GM23338 (cell line): ENCODE measurements at regions not wholly inside any gene's neighbourhood (a gene's known extent, or its start where the extent isn't known, plus 50 kb on each side); places are given as distances from the start of the nearest gene placed in this dataset.

Experiments
- ATAC-seq: fragments of 200-7000 bp; cut with Tn5 transposase; 3 replicates; pipeline ENCODE4 v1.9.1; 2020
- DNase-seq: peaks from one replicate; pipeline ENCODE4 v3.0.0-alpha.2; 2015; ENCODE audit warnings: low spot score
- H2AFZ ChIP-seq: fragments of 200-600 bp; sonication (generic); 2 replicates; pipeline ENCODE4 v1.8.0; 2016; ENCODE audit warnings: antibody characterized with exemption, mild to moderate bottlenecking, moderate library complexity
- H3F3A ChIP-seq: fragments of 200-600 bp; sonication (generic); replicated peaks from 2 replicates; pipeline ENCODE4 v1.8.0; 2017; ENCODE audit warnings: antibody characterized with exemption, mixed run types, low read depth
- H3K27ac ChIP-seq: fragments of 200-600 bp; sonication (generic); 2 replicates; pipeline ENCODE4 v1.6.1; 2016; ENCODE audit warnings: low read depth
- H3K27me3 ChIP-seq: fragments of 200-600 bp; sonication (generic); 2 replicates; pipeline ENCODE4 v1.8.0; 2016; ENCODE audit warnings: mild to moderate bottlenecking, mixed run types, moderate library complexity; ENCODE audit not compliant: insufficient read depth
- H3K36me3 ChIP-seq: fragments of 200-600 bp; sonication (generic); 2 replicates; pipeline ENCODE4 v1.8.0; 2016; ENCODE audit warnings: mild to moderate bottlenecking; ENCODE audit not compliant: insufficient read depth
- H3K4me1 ChIP-seq: fragments of 200-600 bp; sonication (generic); 2 replicates; pipeline ENCODE4 v1.8.0; 2016; ENCODE audit warnings: mild to moderate bottlenecking, moderate library complexity; ENCODE audit not compliant: insufficient read depth
- H3K4me2 ChIP-seq: fragments of 200-600 bp; sonication (generic); 2 replicates; pipeline ENCODE4 v1.7.1; 2017; ENCODE audit warnings: mixed run types
- H3K4me3 ChIP-seq: fragments of 200-600 bp; sonication (generic); 2 replicates; pipeline ENCODE4 v1.6.1; 2016; ENCODE audit warnings: mixed run types
- H3K79me2 ChIP-seq: fragments of 200-600 bp; sonication (generic); replicated peaks from 2 replicates; pipeline ENCODE4 v1.8.0; 2017; ENCODE audit warnings: mild to moderate bottlenecking; ENCODE audit not compliant: insufficient read depth
- H3K9me2 ChIP-seq: fragments of 200-600 bp; sonication (generic); 2 replicates; pipeline ENCODE4 v1.8.0; 2017; ENCODE audit not compliant: insufficient read depth
- H4K20me1 ChIP-seq: fragments of 200-600 bp; sonication (generic); replicated peaks from 2 replicates; pipeline ENCODE4 v1.8.0; 2017; ENCODE audit warnings: mild to moderate bottlenecking; ENCODE audit not compliant: insufficient read depth
- H3K27ac Mint-ChIP-seq: 2 replicates; pipeline ENCODE4 v1.8.0; 2020; ENCODE audit warnings: inconsistent platforms, mild to moderate bottlenecking, moderate library complexity, mixed read lengths
- H3K27me3 Mint-ChIP-seq: 3 replicates; pipeline ENCODE4 v1.8.0; 2022; ENCODE audit warnings: low read depth, mild to moderate bottlenecking, moderate library complexity, mixed read lengths, inconsistent platforms; ENCODE audit not compliant: insufficient read depth, poor library complexity
- H3K36me3 Mint-ChIP-seq: 3 replicates; pipeline ENCODE4 v1.8.0; 2021; ENCODE audit warnings: low read depth, mild to moderate bottlenecking, inconsistent platforms, moderate library complexity, mixed read lengths
- H3K4me1 Mint-ChIP-seq: 3 replicates; pipeline ENCODE4 v1.8.0; 2020; ENCODE audit warnings: mild to moderate bottlenecking, inconsistent platforms, mixed read lengths
- H3K4me3 Mint-ChIP-seq: 3 replicates; pipeline ENCODE4 v1.8.0; 2021; ENCODE audit warnings: moderate library complexity, mild to moderate bottlenecking, inconsistent platforms, mixed read lengths
- H3K9me3 Mint-ChIP-seq: 3 replicates; pipeline ENCODE4 v1.8.0; 2020; ENCODE audit warnings: moderate library complexity, mild to moderate bottlenecking, inconsistent platforms, mixed read lengths
- CREB1 ChIP-seq: fragments of 250-450 bp; sonication (Bioruptor Pico); IDR thresholded peaks from 2 replicates; pipeline ENCODE4 v1.5.0; 2020; ENCODE audit warnings: low read depth, mild to moderate bottlenecking, moderate library complexity
- ETS1 ChIP-seq: IDR thresholded peaks from 2 replicates; pipeline ENCODE4 v1.6.1; 2016; ENCODE audit warnings: antibody characterized with exemption
- EZH2 ChIP-seq: fragments of 200-600 bp; sonication (generic); IDR thresholded peaks from one replicate; pipeline ENCODE4 v1.8.0; 2017; ENCODE audit warnings: antibody characterized with exemption, mild to moderate bottlenecking, low read depth; ENCODE audit not compliant: unreplicated experiment
- EZH2phosphoT487 ChIP-seq: fragments of 200-600 bp; sonication (generic); IDR thresholded peaks from one replicate; pipeline ENCODE4 v1.8.1; 2018; ENCODE audit warnings: antibody characterized with exemption; ENCODE audit not compliant: unreplicated experiment
- JUNB ChIP-seq: IDR thresholded peaks from one replicate; pipeline ENCODE4 v1.6.1; 2016; ENCODE audit warnings: antibody characterized with exemption; ENCODE audit not compliant: unreplicated experiment
- NANOG ChIP-seq: IDR thresholded peaks from 2 replicates; pipeline ENCODE4 v1.6.1; 2016; ENCODE audit warnings: antibody characterized with exemption, borderline replicate concordance
- POLR2AphosphoS5 ChIP-seq: IDR thresholded peaks from 2 replicates; pipeline ENCODE4 v1.6.1; 2016; ENCODE audit warnings: antibody characterized with exemption, low read depth
- REST ChIP-seq: IDR thresholded peaks from one replicate; pipeline ENCODE4 v1.6.1; 2018; ENCODE audit warnings: antibody characterized with exemption; ENCODE audit not compliant: unreplicated experiment
- STAT1 ChIP-seq: IDR thresholded peaks from one replicate; pipeline ENCODE4 v1.6.1; 2016; ENCODE audit warnings: antibody characterized with exemption; ENCODE audit not compliant: unreplicated experiment
- ZNF114 ChIP-seq: fragments of 250-450 bp; sonication (Bioruptor Pico); IDR thresholded peaks from 2 replicates; pipeline ENCODE4 v1.5.0; 2020; ENCODE audit warnings: mild to moderate bottlenecking, moderate library complexity
- ZNF331 ChIP-seq: fragments of 250-450 bp; sonication (Bioruptor Pico); IDR thresholded peaks from 2 replicates; pipeline ENCODE4 v1.5.0; 2020; ENCODE audit warnings: low read depth, mild to moderate bottlenecking, moderate library complexity
- TF ChIP-seq, protein P1 (sequence below), 2 experiments: fragments of 200-600 bp in 1 of 2; sonication (generic) in 1 of 2; conservative IDR thresholded peaks; 2 replicates each; pipeline versions ENCODE4 v1.5.1 to v1.6.1; 2016 to 2017; ENCODE audit warnings: antibody characterized with exemption in 2 of 2, low read depth in 2 of 2, mild to moderate bottlenecking in 2 of 2, moderate library complexity in 1 of 2

- TF ChIP-seq REST = no peak
Measured at GRCh38 chr9:86503942-86504341, 149.7 kb upstream of the TUT7 start (continued).

DNA sequence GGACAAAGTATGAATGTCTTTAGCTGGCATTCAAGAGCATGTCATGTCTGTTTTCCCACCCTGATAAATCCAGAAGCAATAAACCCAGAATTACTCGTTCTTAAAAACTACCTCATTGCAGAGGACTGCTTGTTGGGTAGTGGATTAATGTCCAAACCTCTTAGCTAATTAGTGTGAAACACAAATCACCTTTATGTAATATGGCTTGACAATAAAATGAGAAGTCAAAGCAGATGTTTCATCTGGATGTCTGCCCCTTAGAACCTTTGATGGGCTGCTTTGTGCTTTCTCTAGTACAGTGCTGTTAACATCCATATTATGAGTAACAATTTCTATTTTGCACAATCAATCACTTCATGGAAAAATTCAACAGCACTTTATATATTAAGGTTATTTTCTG is 149.1 kb upstream of the TUT7 start:
- Histone ChIP-seq H3F3A (no peaks in the 10 kb centered on the region), H3K4me2 (no peak overlapping the region), H3K79me2 (no peaks in the 10 kb centered on the region), H3K27ac (no peak overlapping the region), H3K36me3 (no peaks in the 10 kb centered on the region), H3K4me3 (no peak overlapping the region), H3K9me2 (no peaks in the 10 kb centered on the region), H2AFZ (no peak overlapping the region), H3K4me1 (no peaks in the 10 kb centered on the region), H3K27me3 (no peaks in the 10 kb centered on the region), H4K20me1 (no peaks in the 10 kb centered on the region)
- no peaks in the 10 kb centered on the region for H3K36me3 Mint-ChIP-seq
- H3K9me3 Mint-ChIP-seq = no peaks in the 10 kb centered on the region
- TF ChIP-seq EZH2phosphoT487 (no peak), ZNF114 (CRISPR knock-in tag) (no peak), POLR2AphosphoS5 (no peak), CREB1 (no peak)
- ATAC-seq = no peak
- H3K27me3 Mint-ChIP-seq = no peaks in the 10 kb centered on the region
- no peak overlapping the region for H3K4me3 Mint-ChIP-seq
- DNase-seq = no peak
- H3K4me1 Mint-ChIP-seq = no peaks in the 10 kb centered on the region
- H3K27ac Mint-ChIP-seq = no peak overlapping the region

GRCh38 chr9:86500667-86501435 is 146.6 kb upstream of the TUT7 start:
- Histone ChIP-seq H3K9me2 (no peaks in the 10 kb centered on the region), H3K27me3 (no peaks in the 10 kb centered on the region), H2AFZ (no peak overlapping the region), H3K36me3 (no peaks in the 10 kb centered on the region), H4K20me1 (no peaks in the 10 kb centered on the region), H3K4me3 (no peak overlapping the region), H3K79me2 (no peaks in the 10 kb centered on the region), H3F3A (no peaks in the 10 kb centered on the region), H3K4me2 (no peak overlapping the region), H3K27ac (no peak overlapping the region), H3K4me1 (no peaks in the 10 kb centered on the region)
- H3K27me3 Mint-ChIP-seq = peaks cover 5% of the 10 kb centered on the region
- H3K4me1 Mint-ChIP-seq = no peaks in the 10 kb centered on the region
- no peaks in the 10 kb centered on the region for H3K9me3 Mint-ChIP-seq
- H3K4me3 Mint-ChIP-seq = no peak overlapping the region
- H3K27ac Mint-ChIP-seq = no peak overlapping the region
- H3K36me3 Mint-ChIP-seq = no peaks in the 10 kb centered on the region
- ATAC-seq = no peak
- DNase-seq = no peak
- TF ChIP-seq, protein P1, sequence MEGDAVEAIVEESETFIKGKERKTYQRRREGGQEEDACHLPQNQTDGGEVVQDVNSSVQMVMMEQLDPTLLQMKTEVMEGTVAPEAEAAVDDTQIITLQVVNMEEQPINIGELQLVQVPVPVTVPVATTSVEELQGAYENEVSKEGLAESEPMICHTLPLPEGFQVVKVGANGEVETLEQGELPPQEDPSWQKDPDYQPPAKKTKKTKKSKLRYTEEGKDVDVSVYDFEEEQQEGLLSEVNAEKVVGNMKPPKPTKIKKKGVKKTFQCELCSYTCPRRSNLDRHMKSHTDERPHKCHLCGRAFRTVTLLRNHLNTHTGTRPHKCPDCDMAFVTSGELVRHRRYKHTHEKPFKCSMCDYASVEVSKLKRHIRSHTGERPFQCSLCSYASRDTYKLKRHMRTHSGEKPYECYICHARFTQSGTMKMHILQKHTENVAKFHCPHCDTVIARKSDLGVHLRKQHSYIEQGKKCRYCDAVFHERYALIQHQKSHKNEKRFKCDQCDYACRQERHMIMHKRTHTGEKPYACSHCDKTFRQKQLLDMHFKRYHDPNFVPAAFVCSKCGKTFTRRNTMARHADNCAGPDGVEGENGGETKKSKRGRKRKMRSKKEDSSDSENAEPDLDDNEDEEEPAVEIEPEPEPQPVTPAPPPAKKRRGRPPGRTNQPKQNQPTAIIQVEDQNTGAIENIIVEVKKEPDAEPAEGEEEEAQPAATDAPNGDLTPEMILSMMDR (conservative IDR thresholded peaks at IDR 0.05; ENCODE audit: low read depth in 2 of 2) = no peak
- no peak for TF ChIP-seq EZH2phosphoT487
- TF ChIP-seq EZH2 = no peak
- no peak for TF ChIP-seq REST
- TF ChIP-seq ZNF331 (CRISPR knock-in tag) = no peak
- no peak for TF ChIP-seq NANOG
- TF ChIP-seq ETS1 = no peak
- no peak for TF ChIP-seq ZNF114 (CRISPR knock-in tag)
- TF ChIP-seq STAT1 = no peak
- TF ChIP-seq JUNB = no peak
